ENCODE measurements at regions not wholly inside any gene's neighbourhood (a gene's known extent, or its start where the extent isn't known, plus 50 kb on each side); places are given as distances from the start of the nearest gene placed in this dataset.

GRCh38 chr13:109933476-109933875, 147.1 kb upstream of the IRS2 start:
- intact Hi-C loops (cut with DNase I) = no loop called here
- no peak for ATAC-seq

GRCh38 chr13:109924376-109924775, 138.0 kb upstream of the IRS2 start:
- H3K4me1 ChIP-seq = no peaks in the 10 kb centered on the region

More at GRCh38 chr13:109933476-109933875, 147.1 kb upstream of the IRS2 start:
- no peaks in the 10 kb centered on the region for H3K9me3 ChIP-seq
- H3K4me3 ChIP-seq = no peak overlapping the region
- TF ChIP-seq POLR2A (IDR thresholded peaks at IDR 0.05) (no peak), CTCF (IDR thresholded peaks at IDR 0.05) (no peak)
- no peaks in the 10 kb centered on the region for H3K27me3 ChIP-seq
- no peaks in the 10 kb centered on the region for H3K36me3 ChIP-seq (replicated peaks in 1 of 2; ENCODE audit: insufficient read depth in 1 of 2, low read depth in 2 of 2)
- no peak for DNase-seq
- no peaks in the 10 kb centered on the region for H3K4me1 ChIP-seq
- H3K27ac ChIP-seq = no peak overlapping the region
- 58 to 62% methylated on average over 5 to 7 of the region's 7 CpGs for WGBS, 2 donors

GRCh38 chr13:109922518-109922917, 136.1 kb upstream of the IRS2 start:
- no peaks in the 10 kb centered on the region for H3K4me1 ChIP-seq
- H3K27me3 ChIP-seq = no peaks in the 10 kb centered on the region
- intact Hi-C loops (cut with DNase I) = no loop called here
- no peak for ATAC-seq
- no peak overlapping the region for H3K4me3 ChIP-seq
- no peaks in the 10 kb centered on the region for H3K36me3 ChIP-seq (replicated peaks in 1 of 2; ENCODE audit: insufficient read depth in 1 of 2, low read depth in 2 of 2)
- no peak overlapping the region for H3K27ac ChIP-seq
- no peaks in the 10 kb centered on the region for H3K9me3 ChIP-seq
- no peak for DNase-seq
- TF ChIP-seq POLR2A (IDR thresholded peaks at IDR 0.05) (no peak), CTCF (IDR thresholded peaks at IDR 0.05) (no peak)
- WGBS, 2 donors = 51 to 59% methylated on average over 2 of the region's 2 CpGs

More at GRCh38 chr13:109924376-109924775, 138.0 kb upstream of the IRS2 start:
- Histone ChIP-seq H3K4me3 (no peak overlapping the region), H3K27me3 (no peaks in the 10 kb centered on the region), H3K36me3 (replicated peaks in 1 of 2; ENCODE audit: insufficient read depth in 1 of 2, low read depth in 2 of 2) (no peaks in the 10 kb centered on the region), H3K9me3 (no peaks in the 10 kb centered on the region), H3K27ac (no peak overlapping the region)
- TF ChIP-seq CTCF (IDR thresholded peaks at IDR 0.05) (no peak), POLR2A (IDR thresholded peaks at IDR 0.05) (no peak)
- DNase-seq (no peak), ATAC-seq (no peak)
- intact Hi-C loops (cut with DNase I) = no loop called here
- WGBS, 2 donors = 68 to 74% methylated on average over 1 of the region's 1 CpG

- WGBS, 2 donors = 74 to 79% methylated on average over 4 of the region's 4 CpGs
- TF ChIP-seq CTCF (IDR thresholded peaks at IDR 0.05) (no peak), POLR2A (IDR thresholded peaks at IDR 0.05) (no peak)
- Histone ChIP-seq H3K36me3 (replicated peaks in 1 of 2; ENCODE audit: insufficient read depth in 1 of 2, low read depth in 2 of 2) (no peaks in the 10 kb centered on the region), H3K27me3 (no peaks in the 10 kb centered on the region), H3K4me3 (no peak overlapping the region), H3K9me3 (no peaks in the 10 kb centered on the region), H3K27ac (no peak overlapping the region), H3K4me1 (no peaks in the 10 kb centered on the region)
- intact Hi-C loops (cut with DNase I) = no loop called here
- DNase-seq (no peak), ATAC-seq (no peak)
Measured at GRCh38 chr13:109919715-109920375, 133.5 kb upstream of the IRS2 start.

- TF ChIP-seq POLR2A (IDR thresholded peaks at IDR 0.05) (no peak), CTCF (IDR thresholded peaks at IDR 0.05) (no peak)
- H3K4me1 ChIP-seq = no peaks in the 10 kb centered on the region
- intact Hi-C loops (cut with DNase I) = no loop called here
- WGBS, 2 donors = 83 to 87% methylated on average over 9 of the region's 9 CpGs
- ATAC-seq (no peak), DNase-seq (no peak)
- H3K36me3 ChIP-seq (replicated peaks in 1 of 2; ENCODE audit: insufficient read depth in 1 of 2, low read depth in 2 of 2) = no peaks in the 10 kb centered on the region
- H3K9me3 ChIP-seq = no peaks in the 10 kb centered on the region
- no peak overlapping the region for H3K4me3 ChIP-seq
- H3K27me3 ChIP-seq = no peaks in the 10 kb centered on the region
- no peak overlapping the region for H3K27ac ChIP-seq
Measured at GRCh38 chr13:109918179-109918711, 131.9 kb upstream of the IRS2 start.

Measured in body of pancreas (tissue), 4 donors.